HepG2 (cell line): ENCODE measurements at regions not wholly inside any gene's neighbourhood (a gene's known extent, or its start where the extent isn't known, plus 50 kb on each side); places are given as distances from the start of the nearest gene placed in this dataset.

Experiments
- ATAC-seq: fragments of 200-7000 bp; cut with Tn5 transposase; 3 replicates; pipeline ENCODE4 v1.9.1; 2020; ENCODE audit warnings: mild to moderate bottlenecking, moderate library complexity
- BruUV-seq: library from RNA; stranded (reverse); fragments of 400-500 nt; replicated peaks from 2 replicates; lab custom pipeline; 2021; lab: Mats Ljungman, UMichigan
- CTCF ChIA-PET: fragments of 300-600 bp; formaldehyde crosslinking; extraction: SDS; loops from one replicate; lab custom pipeline; 2021; ENCODE audit warnings: low total read pairs, inconsistent platforms, low intra/inter-chr PET ratio; lab: Yijun Ruan, JAX
- POLR2A ChIA-PET: fragments of 350-600 bp; sonication (Branson Sonifier 250); formaldehyde crosslinking; loops from one replicate; lab custom pipeline; 2020; ENCODE audit warnings: antibody characterized with exemption, inconsistent platforms; lab: Yijun Ruan, JAX
- DNase-seq: peaks from one replicate; pipeline ENCODE4 v3.0.0-alpha.2; 2015; ENCODE audit warnings: low spot score
- FAIRE-seq: peaks from 3 replicates; lab custom pipeline; 2011; peaks lifted over from hg19 to GRCh38; lab: Jason Lieb, UNC
- H2AFZ ChIP-seq: one replicate; pipeline ENCODE4 v1.6.1; 2011; ENCODE audit warnings: low read length, inconsistent platforms
- H3K27ac ChIP-seq: fragments of 300-600 bp; 3 replicates; pipeline ENCODE4 v1.8.0; 2011; ENCODE audit warnings: mixed run types, mild to moderate bottlenecking, mixed read lengths, low read length, inconsistent platforms; ENCODE audit not compliant: insufficient read depth; ENCODE audit errors: extremely low read length
- H3K27me3 ChIP-seq, 2 experiments: fragments of 200-600 bp in 1 of 2; 2 replicates in 1 of 2; 3 replicates in 1 of 2; pipeline versions ENCODE4 v1.6.0 to v1.8.0; 2011; ENCODE audit warnings: low read length in 2 of 2, mild to moderate bottlenecking in 2 of 2, moderate library complexity in 2 of 2, inconsistent platforms in 1 of 2; ENCODE audit not compliant: insufficient read depth in 2 of 2, control insufficient read depth in 1 of 2
- H3K36me3 ChIP-seq, 2 experiments: fragments of 200-600 bp in 1 of 2; replicated peaks in 1 of 2; 2 replicates in 1 of 2; 3 replicates in 1 of 2; pipeline versions ENCODE4 v1.5.1 to v1.8.0; 2011; ENCODE audit warnings: low read length in 2 of 2, inconsistent platforms in 1 of 2; ENCODE audit not compliant: insufficient read depth in 2 of 2, control insufficient read depth in 1 of 2
- H3K4me1 ChIP-seq: 2 replicates; pipeline ENCODE4 v1.5.1; 2012; ENCODE audit warnings: low read length, inconsistent platforms; ENCODE audit not compliant: insufficient read depth
- H3K4me2 ChIP-seq: 2 replicates; pipeline ENCODE4 v1.6.0; 2011; ENCODE audit warnings: low read depth, low read length, inconsistent platforms
- H3K4me3 ChIP-seq, 3 experiments: fragments of 200-600 bp in 1 of 3; sonication (generic), shearing (Covaris generic) in 1 of 3; replicated peaks in 1 of 3; 2 replicates each; pipeline ENCODE4 v1.5.1; 2011 to 2016; ENCODE audit warnings: low read length in 3 of 3, inconsistent platforms in 2 of 3, low read depth in 2 of 3, mild to moderate bottlenecking in 2 of 3, control low read depth in 1 of 3, mixed read lengths in 1 of 3; ENCODE audit not compliant: insufficient read depth in 1 of 3
- H3K79me2 ChIP-seq: one replicate; pipeline ENCODE4 v1.6.1; 2011; ENCODE audit warnings: low read length, inconsistent platforms; ENCODE audit not compliant: insufficient read depth
- H3K9ac ChIP-seq: 2 replicates; pipeline ENCODE4 v1.6.0; 2011; ENCODE audit warnings: mild to moderate bottlenecking, low read depth, low read length, inconsistent platforms; ENCODE audit not compliant: insufficient read depth
- H3K9me3 ChIP-seq: 2 replicates; pipeline ENCODE4 v1.5.1; 2012; ENCODE audit warnings: mild to moderate bottlenecking, low read length
- H4K20me1 ChIP-seq: 2 replicates; pipeline ENCODE4 v1.6.0; 2011; ENCODE audit warnings: inconsistent platforms, mild to moderate bottlenecking, low read length, moderate library complexity; ENCODE audit not compliant: insufficient read depth
- ADNP ChIP-seq: sonication (generic); formaldehyde crosslinking; IDR thresholded peaks from 2 replicates; pipeline ENCODE4 v1.4.0; 2020; ENCODE audit warnings: missing genetic modification reagents
- GZF1 ChIP-seq: sonication (generic); formaldehyde crosslinking; IDR thresholded peaks from 2 replicates; pipeline ENCODE4 v1.5.1; 2020; ENCODE audit warnings: mild to moderate bottlenecking, missing genetic modification reagents
- HMGA1 ChIP-seq: sonication (generic); formaldehyde crosslinking; conservative IDR thresholded peaks from 2 replicates; pipeline ENCODE4 v1.4.0; 2020; ENCODE audit warnings: missing genetic modification reagents
- KAT8 ChIP-seq: IDR thresholded peaks from 2 replicates; pipeline ENCODE4 v1.6.1; 2016; ENCODE audit warnings: missing genetic modification reagents, missing compliant biosample characterization
- NFAT5 ChIP-seq: sonication (generic); formaldehyde crosslinking; IDR thresholded peaks from 2 replicates; pipeline ENCODE4 v1.4.0; 2020; ENCODE audit warnings: missing genetic modification reagents
- PPARG ChIP-seq: conservative IDR thresholded peaks from 2 replicates; pipeline ENCODE4 v1.6.1; 2016; ENCODE audit warnings: missing biosample characterization, missing genetic modification reagents
- PTBP1 ChIP-seq: fragments of 200-400 bp; formaldehyde crosslinking; IDR thresholded peaks from 2 replicates; pipeline ENCODE4 v1.6.1; 2018; ENCODE audit warnings: low read length, low read depth; ENCODE audit not compliant: poor library complexity, severe bottlenecking
- REXO4 ChIP-seq: sonication (generic); formaldehyde crosslinking; IDR thresholded peaks from 2 replicates; pipeline ENCODE4 v1.8.0; 2022; ENCODE audit warnings: missing genetic modification reagents, mild to moderate bottlenecking, borderline replicate concordance
- SETDB1 ChIP-seq: sonication (generic); formaldehyde crosslinking; IDR thresholded peaks from 2 replicates; pipeline ENCODE4 v1.5.1; 2020; ENCODE audit warnings: missing genetic modification reagents, mild to moderate bottlenecking, borderline replicate concordance
- TOPORS ChIP-seq: sonication (generic); formaldehyde crosslinking; IDR thresholded peaks from 2 replicates; pipeline ENCODE4 v1.8.0; 2023; ENCODE audit warnings: mild to moderate bottlenecking, missing genetic modification reagents
- ZFP37 ChIP-seq: sonication (generic); formaldehyde crosslinking; IDR thresholded peaks from 2 replicates; pipeline ENCODE4 v1.4.0; 2020; ENCODE audit warnings: missing genetic modification reagents, borderline replicate concordance
- ZFP41 ChIP-seq: sonication (generic); formaldehyde crosslinking; IDR thresholded peaks from 2 replicates; pipeline ENCODE4 v1.4.0; 2020; ENCODE audit warnings: mild to moderate bottlenecking, missing genetic modification reagents, borderline replicate concordance
- ZNF224 ChIP-seq: sonication (generic); formaldehyde crosslinking; IDR thresholded peaks from 2 replicates; pipeline ENCODE4 v1.5.0; 2020; ENCODE audit warnings: mild to moderate bottlenecking, missing genetic modification reagents
- ZNF337 ChIP-seq: sonication (generic); formaldehyde crosslinking; IDR thresholded peaks from 2 replicates; pipeline ENCODE4 v1.5.1; 2020; ENCODE audit warnings: missing genetic modification reagents, low read depth, mild to moderate bottlenecking, borderline replicate concordance
- ZNF484 ChIP-seq: sonication (generic); formaldehyde crosslinking; IDR thresholded peaks from 2 replicates; pipeline ENCODE4 v1.5.1; 2020; ENCODE audit warnings: mild to moderate bottlenecking, low read depth, missing genetic modification reagents, borderline replicate concordance
- ZNF598 ChIP-seq: sonication (generic); formaldehyde crosslinking; IDR thresholded peaks from 2 replicates; pipeline ENCODE4 v1.5.1; 2020; ENCODE audit warnings: mild to moderate bottlenecking, missing genetic modification reagents, borderline replicate concordance
- WGBS: methylation state at CpG from one replicate; pipeline ENCODE4 v1.1.6; 2017; ENCODE audit warnings: low lambda C conversion rate; 5-methylcytosine and 5-hydroxymethylcytosine counted together
- in situ Hi-C: cut with HindIII; loops from 2 replicates; pipeline ENCODE4 v1.10.0; 2017; ENCODE audit warnings: low pct_unique_long_range_greater_than_20kb; ENCODE audit not compliant: extremely low pct_ligation_motif_present
- intact Hi-C: fragments of 100-400 bp; cut with micrococcal nuclease; formaldehyde crosslinking; loops from one replicate; pipeline ENCODE4 v1.10.0; 2022; ENCODE audit not compliant: unreplicated experiment
- TF ChIP-seq, protein P1 (sequence below): sonication (generic); formaldehyde crosslinking; IDR thresholded peaks from 2 replicates; pipeline ENCODE4 v1.5.1; 2020; ENCODE audit warnings: missing genetic modification reagents, mild to moderate bottlenecking, borderline replicate concordance

GRCh38 chr18:2380101-2380500, 191.2 kb downstream of the METTL4 start:
- in situ Hi-C loops (no loop called here), intact Hi-C loops (no loop called here)
- Histone ChIP-seq H3K4me3 (no peak overlapping the region), H3K36me3 (no peaks in the 10 kb centered on the region), H3K79me2 (no peaks in the 10 kb centered on the region), H2AFZ (no peak overlapping the region), H3K9me3 (no peaks in the 10 kb centered on the region), H4K20me1 (no peaks in the 10 kb centered on the region), H3K27ac (no peak overlapping the region), H3K27me3 (no peaks in the 10 kb centered on the region), H3K4me1 (no peaks in the 10 kb centered on the region), H3K9ac (no peak overlapping the region), H3K4me2 (no peak overlapping the region)
- ChIA-PET CTCF (no interaction called here), POLR2A (no interaction called here)
- no peak for DNase-seq
- WGBS: 0% methylated on average over 2 of the region's 2 CpGs
- ATAC-seq: no peak
- BruUV-seq: no TSS peak
- no peak for FAIRE-seq
- TF ChIP-seq ZNF224 (CRISPR knock-in tag) (no peak), SETDB1 (no peak), KAT8 (CRISPR knock-in tag) (no peak), HMGA1 (no peak), TOPORS (CRISPR knock-in tag) (no peak), ZNF484 (no peak), GZF1 (CRISPR knock-in tag) (no peak), ZFP41 (no peak), PPARG (CRISPR knock-in tag) (no peak), ADNP (CRISPR knock-in tag) (no peak), ZFP37 (CRISPR knock-in tag) (no peak), PTBP1 (no peak), REXO4 (CRISPR knock-in tag) (no peak), ZNF598 (CRISPR knock-in tag) (no peak), NFAT5 (CRISPR knock-in tag) (no peak), ZNF337 (CRISPR knock-in tag) (no peak)
- TF ChIP-seq, protein P1, sequence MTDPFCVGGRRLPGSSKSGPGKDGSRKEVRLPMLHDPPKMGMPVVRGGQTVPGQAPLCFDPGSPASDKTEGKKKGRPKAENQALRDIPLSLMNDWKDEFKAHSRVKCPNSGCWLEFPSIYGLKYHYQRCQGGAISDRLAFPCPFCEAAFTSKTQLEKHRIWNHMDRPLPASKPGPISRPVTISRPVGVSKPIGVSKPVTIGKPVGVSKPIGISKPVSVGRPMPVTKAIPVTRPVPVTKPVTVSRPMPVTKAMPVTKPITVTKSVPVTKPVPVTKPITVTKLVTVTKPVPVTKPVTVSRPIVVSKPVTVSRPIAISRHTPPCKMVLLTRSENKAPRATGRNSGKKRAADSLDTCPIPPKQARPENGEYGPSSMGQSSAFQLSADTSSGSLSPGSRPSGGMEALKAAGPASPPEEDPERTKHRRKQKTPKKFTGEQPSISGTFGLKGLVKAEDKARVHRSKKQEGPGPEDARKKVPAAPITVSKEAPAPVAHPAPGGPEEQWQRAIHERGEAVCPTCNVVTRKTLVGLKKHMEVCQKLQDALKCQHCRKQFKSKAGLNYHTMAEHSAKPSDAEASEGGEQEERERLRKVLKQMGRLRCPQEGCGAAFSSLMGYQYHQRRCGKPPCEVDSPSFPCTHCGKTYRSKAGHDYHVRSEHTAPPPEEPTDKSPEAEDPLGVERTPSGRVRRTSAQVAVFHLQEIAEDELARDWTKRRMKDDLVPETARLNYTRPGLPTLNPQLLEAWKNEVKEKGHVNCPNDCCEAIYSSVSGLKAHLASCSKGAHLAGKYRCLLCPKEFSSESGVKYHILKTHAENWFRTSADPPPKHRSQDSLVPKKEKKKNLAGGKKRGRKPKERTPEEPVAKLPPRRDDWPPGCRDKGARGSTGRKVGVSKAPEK: no peak
